Fibroblast of gingiva (primary cell): ENCODE measurements at regions not wholly inside any gene's neighbourhood (a gene's known extent, or its start where the extent isn't known, plus 50 kb on each side); places are given as distances from the start of the nearest gene placed in this dataset.
"Not testable (repeated sequence)": the region's sequence is repeated elsewhere in the genome, so short reads cannot be mapped to it uniquely, and the experiment has no call there.

ENCODE experiments used
- DNase-seq: peaks from one replicate; pipeline ENCODE4 v3.0.0-alpha.2; 2011; ENCODE audit warnings: low read depth

DNA sequence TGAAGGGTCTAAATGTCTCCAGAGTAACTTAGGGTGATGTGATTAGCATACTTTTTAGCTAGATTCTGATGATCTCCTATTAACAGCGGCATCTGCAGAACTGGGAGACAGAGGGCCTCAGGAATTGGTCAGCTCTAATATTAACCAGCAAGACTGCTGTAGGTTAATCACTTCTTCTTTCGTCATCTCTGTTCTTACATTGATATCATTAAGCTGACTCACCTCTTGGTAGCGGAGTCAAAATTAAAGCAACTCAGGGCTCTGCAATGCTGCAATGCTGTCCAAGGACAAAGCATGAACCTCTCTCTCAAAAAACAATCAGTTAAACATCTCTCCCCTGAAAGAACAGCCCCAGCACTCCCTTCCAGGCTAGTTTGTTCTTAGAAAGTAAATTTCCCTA, 57.5 kb upstream of the TRA2B start:
- DNase-seq = peak; percentile 76

- peak; percentile 69 for DNase-seq
Measured at GRCh38 chr3:185992831-185993374, 55.1 kb upstream of the TRA2B start.

DNA sequence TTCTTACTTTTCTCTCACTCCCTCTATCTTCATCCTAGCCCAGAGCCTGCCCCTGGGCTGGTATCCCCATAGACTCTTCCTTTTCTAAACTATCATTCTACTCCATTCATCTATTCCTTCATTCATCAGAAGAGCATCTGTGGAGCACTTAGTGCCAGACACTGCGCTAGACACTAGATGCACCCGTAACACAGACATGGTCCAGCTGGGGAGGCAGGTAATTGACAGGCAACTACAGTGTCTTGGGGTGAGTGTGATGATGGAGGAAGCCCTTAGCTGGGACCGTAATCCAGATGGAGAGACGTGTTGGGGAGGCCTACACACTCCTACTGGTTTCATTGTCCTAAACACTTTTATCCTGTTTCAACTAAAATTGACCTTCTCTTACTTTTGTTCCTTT, 53.2 kb upstream of the TRA2B start:
- not testable (repeated sequence) for DNase-seq

DNA sequence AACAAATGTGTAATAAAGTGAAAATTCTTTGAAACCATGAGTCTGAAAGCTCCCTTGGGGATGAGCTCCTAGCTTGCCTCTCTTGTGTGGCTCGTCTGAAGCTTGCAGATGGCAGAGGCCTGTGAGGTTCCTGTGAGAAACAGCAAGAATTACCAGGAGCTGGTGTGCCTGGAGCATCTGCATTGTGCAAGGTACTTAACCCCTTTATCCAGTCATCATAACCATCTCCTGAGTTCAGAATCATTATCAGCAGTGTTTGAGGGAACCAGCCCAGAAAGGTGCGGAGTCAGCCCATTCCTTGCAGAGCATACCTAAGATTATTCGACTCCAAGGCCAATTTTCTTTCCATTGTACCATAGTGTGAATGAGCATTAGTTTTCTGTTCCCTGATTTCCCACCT, 51.7 kb upstream of the TRA2B start:
- DNase-seq = no peak

GRCh38 chr3:185988816-185989175, 51.0 kb upstream of the TRA2B start:
- DNase-seq = no peak

DNA sequence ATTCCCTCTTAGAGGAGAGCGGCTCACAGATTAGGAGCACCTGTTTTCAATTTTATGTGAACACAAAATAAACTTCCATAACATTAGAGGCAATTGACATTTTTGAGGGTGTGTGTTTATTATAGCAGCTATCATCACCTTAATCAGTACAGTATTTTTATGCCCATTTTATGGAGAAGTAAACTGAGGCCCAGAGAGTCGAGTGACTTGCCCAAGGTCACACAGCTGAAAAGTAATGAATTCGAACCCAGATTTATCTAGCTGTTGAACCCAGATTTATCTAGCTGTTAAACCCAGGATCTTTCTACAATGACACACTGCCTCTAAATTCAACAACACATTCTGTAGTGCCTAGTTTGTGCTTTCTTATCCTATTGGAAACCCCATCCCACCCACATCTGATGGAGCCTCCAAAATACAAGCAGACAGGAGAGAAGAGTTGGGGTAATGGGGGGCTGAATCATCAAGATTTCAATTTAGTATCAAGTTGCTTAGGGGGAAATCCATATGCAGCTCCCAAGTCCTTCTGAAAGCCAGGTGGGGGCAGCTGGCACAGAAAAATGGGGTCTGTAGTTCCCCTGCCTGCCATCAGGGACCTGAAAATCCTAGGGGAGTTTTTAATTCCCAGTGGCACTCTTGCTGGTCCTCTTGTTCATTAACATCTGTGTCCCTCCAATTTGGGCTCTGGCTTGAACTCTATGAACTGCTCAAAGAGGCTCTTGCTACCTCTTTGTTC, 50.4 kb upstream of the TRA2B start:
- no peak for DNase-seq
